ENCODE measurements at regions not wholly inside any gene's neighbourhood (a gene's known extent, or its start where the extent isn't known, plus 50 kb on each side); places are given as distances from the start of the nearest gene placed in this dataset.

DNA sequence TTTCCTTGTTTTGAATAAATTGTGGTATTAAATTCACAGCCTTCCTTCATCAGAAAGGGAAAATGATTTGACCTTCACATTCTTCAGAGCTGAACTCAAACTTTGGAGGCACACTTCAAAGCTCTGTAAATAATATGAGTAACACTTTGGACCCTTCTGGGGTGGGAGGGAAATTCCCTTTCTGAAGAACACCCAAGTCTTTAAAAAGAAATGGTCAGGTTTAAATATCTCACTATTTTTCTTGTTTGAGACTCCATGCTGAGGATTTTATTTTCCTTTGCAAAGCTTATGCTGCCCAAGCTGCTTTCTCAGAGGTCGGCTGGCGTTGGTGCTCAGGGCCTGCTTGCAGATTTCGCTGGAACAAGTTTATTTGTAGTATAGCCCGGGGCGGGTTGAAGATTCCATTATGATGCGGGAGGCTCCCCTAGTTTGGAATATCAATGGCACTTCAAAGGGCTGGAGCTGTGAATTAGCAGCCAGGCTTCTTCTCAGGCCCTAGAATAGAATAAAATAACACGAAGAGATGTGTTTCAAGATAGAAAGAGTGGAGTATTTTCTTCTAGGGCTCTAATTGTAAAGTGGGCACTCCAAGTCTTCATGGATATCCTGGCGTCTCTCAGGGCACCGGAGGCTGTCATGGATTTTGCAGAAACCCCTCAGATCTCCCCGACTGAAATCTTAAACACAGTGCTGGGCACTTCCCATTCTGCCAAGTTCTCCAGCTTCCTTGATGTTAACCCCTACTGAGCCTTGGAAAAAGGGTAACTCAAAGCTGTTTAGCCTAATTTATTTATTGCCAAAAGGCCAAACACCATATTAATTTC lies 315.6 kb downstream of the GPAT3 start:
- TF ChIP-seq POLR2A (IDR thresholded peaks at IDR 0.05; ENCODE audit: low read depth, low read length), result no peak
- TF ChIP-seq TAF1 (IDR thresholded peaks at IDR 0.05; ENCODE audit: low read depth, low read length), result no peak
- no peak for TF ChIP-seq POLR2AphosphoS5 (IDR thresholded peaks at IDR 0.05; ENCODE audit: low read depth, low read length)
- no peak for TF ChIP-seq SPI1 (IDR thresholded peaks at IDR 0.05; ENCODE audit: low read depth, low read length)
